HG03139 (cell line): ENCODE measurements at regions not wholly inside any gene's neighbourhood (a gene's known extent, or its start where the extent isn't known, plus 50 kb on each side); places are given as distances from the start of the nearest gene placed in this dataset.

Experiments used
- ATAC-seq: cut with Tn5 transposase; IDR thresholded peaks from one replicate; pipeline ENCODE4 v1.9.1; 2021; ENCODE audit not compliant: unreplicated experiment

DNA sequence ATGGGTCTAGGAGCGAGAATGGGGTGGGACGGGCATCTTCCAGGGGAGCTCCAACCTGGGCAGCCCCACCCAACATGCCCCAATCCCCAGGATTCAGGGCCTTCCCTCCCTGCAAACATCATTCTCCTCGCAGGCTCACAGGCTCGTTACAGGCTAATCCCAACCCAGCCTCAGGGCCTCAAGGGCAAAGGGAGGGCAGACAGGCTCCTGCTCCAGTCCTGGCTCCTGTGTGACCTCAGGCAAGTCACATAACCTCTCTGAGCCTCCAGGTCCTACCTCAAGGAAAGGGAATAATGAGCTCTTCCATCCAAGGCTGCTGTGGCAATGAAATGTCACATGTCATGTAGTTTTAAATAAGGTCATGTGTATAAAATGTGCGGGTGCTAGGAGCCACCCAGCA is 186.5 kb upstream of the TNRC6C start:
- no peak for ATAC-seq

- ATAC-seq, result no peak
Measured at GRCh38 chr17:77772461-77772897, 186.0 kb upstream of the TNRC6C start.

DNA sequence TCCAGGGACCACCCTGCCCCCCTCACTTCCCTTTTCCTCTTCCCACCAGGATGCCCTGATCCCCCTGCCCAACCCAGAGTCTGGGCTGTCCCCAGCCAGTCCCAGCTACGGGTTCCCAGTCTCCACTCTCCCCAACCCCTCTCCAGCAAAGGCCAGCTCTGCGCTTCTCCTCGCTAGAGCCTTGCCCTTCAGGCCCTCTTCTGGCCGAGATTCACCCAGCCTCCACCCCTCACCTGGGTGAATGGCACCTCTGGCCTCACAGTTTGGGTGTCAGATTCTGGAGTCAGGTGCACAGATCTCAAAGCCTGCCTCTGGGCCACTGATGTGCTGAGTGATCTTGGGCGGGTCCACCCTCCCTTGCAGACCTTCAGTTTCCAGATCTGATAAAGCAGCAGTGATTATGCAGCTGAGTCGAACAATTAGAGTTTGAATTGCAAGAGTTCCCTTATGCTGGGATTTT is 185.6 kb upstream of the TNRC6C start:
- ATAC-seq, result no peak

GRCh38 chr17:77774182-77774581 is 184.3 kb upstream of the TNRC6C start:
- no peak for ATAC-seq

DNA sequence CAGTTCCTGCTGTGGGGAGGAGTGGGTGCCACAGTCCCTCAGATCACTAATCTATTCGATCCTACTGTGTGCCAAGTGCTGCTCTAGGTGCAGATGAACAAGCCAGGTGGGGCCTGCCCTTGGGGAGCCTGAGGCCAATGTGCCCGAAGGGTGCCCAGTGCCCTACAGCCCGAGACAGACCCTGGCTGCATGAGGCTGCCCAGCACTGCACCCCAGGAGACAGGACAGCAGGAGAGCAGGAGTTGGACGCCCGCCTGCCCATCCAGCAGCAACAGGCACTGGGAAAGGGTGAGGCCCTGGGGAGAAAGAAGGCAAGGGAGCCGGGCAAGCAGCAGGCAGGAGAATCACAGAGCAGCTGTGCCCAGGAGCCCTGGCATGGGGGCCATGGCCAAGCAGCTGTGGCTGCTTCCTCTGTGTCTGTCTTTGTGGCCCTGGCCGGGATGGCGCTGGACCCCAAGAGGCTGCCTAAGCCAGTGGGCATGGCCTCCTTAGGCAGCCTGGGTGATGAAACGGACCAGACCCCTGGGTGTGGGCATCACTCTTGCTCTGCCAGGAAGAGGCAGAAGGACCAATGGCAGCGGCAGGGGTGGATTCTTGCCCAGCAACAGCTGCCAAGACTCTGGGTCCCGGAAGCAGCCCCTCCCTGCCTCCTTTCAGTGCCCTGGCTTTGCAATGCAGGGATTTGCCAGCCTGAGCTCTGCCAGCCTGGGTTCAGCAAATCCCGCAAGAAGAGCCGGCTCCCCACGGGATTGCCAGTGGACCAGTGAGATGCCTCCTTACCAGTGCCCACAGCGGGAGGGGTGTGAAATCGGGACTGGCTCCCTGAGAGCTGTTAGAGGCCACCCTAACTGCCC is 179.6 kb upstream of the TNRC6C start:
- ATAC-seq, result no peak

DNA sequence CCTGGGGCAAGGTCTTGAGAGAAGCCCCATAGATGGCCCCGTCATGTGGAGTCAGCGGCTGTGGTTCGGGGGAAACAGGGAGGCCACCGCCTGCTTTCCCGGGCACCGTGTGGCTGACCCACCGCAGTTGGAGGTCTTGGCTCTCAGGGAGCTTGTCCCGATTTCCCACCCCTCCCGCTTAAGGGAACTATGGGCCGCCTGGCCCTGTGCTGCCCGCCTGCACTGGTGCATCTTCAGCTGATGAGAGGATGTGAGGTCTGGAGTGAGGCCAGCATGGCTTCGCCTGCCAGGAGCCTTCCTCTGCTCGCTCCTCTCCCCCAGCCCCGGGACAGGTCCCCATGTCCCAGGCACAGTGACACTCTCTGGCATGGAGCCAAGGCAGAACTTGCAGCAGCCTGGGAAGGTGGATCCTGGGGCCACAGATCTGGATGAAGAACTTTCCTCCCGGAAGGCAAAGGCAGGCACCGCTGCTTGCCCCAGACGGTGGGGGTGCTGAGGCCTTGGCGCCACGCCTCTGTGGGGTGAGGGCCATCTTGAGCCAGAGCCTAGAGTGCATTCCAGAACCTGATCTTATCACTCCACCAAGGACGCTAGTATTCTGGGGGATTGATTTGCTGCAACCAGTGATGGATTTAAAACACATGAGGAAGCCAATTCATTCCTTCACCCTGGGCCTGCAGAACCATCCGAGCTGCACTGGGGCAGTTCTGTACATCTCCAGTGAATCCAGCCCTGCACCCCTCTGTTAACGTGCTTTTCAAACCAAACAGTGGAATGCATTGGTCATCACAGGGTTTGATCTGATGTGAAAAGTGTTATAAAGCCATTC is 178.6 kb upstream of the TNRC6C start:
- no peak for ATAC-seq

DNA sequence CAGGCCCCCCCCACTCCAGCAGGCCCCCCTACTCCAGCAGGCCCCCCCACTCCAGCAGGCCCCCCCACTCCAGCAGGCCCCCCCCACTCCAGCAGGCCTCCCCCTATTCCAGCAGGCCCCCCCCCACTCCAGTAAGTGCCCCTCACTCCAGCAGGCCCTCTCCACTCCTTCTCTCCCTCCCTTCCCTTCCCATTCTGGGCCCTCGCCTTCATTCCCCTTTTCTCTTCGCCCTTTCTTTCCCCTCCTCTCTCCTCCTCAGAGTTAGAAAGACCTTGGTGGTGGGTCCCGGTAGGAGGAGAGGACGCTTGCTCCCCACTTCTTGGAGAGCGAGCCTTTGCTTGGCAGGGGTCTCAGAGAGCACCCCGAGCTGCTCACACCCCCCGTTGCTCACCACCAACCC is 177.0 kb upstream of the TNRC6C start:
- ATAC-seq, result no peak

- ATAC-seq, result no peak
Measured at GRCh38 chr17:77782201-77782600, 176.3 kb upstream of the TNRC6C start.

DNA sequence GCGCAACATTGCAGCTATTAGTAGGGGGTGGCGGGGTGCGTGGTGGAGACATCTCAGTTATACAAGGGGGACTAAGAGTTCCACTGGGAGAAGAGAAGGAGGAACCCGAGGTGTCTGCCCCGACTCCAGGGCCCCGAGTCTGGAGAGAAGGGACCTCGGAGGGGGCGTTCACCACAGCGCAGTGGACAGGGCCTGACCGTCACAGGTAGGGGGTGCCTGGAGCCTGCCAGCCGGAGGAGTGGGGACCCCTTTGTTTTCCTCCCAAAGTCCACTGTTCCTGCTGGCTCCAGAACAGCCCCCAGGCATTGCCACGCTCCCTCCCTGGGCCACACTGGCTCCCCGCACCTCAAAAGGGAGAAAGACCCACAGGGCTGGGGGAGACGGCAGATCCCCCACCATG is 175.9 kb upstream of the TNRC6C start:
- no peak for ATAC-seq

GRCh38 chr17:77783991-77784820 is 174.3 kb upstream of the TNRC6C start:
- ATAC-seq, result no peak

DNA sequence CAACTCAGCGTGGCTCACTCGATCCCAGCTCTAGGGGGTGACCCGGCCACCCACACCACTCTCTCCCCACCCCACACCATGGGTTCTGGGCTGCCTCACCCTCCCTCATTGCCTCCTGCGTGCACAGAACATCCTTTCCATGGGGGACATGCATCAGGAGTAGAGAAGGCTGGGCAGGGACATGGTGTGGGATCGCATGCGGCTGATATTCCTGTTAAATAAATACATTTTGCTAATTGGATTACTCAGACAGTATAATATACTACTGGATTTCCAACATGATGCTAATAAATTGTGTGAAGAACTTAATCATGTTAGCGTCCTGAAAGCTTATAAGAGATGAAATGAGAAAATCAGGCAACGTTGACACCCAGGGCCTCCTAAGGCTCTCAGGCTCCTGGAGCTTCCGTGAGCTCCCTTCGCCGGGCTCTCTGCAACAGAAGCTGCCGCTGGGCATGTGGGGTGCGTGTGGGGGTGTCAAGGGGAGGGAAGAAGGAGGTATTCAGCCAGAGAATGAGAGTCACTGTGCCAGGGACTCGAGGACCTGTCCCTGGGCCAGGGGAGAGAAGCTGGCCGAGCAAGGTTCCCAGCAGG is 173.1 kb upstream of the TNRC6C start:
- ATAC-seq, result no peak

GRCh38 chr17:77786090-77786489 is 172.4 kb upstream of the TNRC6C start:
- no peak for ATAC-seq

DNA sequence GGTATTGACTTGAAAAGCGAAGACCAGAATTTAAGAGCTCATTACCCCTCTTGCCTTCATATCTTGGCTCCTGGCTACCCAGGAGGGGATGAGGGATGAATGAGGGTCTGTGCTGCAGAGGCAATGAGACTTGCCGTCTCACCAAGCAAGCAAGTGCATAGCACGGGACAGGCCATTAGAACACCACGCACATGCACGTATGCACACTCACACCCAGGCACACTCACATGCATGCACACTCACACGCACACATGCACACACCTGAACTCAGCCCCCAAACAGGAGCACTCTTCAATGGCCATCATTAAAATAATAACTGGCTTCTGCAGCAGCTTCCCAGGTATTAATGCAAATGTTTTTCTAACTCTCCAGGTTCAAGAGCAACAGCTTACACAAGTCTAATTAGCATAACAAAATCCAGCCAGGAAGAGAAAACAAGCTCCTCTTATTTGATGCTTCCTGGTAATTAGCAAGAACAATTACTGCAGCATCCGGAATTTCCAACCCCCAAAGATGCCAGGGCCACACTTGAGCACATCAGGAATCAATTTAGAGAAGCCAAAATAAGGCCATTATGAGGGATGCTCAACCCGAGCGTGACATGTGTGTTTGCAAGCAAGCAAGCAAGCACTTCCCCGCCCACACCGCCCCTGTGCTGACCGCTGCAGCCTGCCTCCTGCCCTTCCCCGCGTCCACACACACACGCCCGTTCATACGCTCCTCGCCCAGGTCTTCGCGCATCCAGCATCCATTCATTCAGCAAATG is 171.6 kb upstream of the TNRC6C start:
- ATAC-seq, result no peak

DNA sequence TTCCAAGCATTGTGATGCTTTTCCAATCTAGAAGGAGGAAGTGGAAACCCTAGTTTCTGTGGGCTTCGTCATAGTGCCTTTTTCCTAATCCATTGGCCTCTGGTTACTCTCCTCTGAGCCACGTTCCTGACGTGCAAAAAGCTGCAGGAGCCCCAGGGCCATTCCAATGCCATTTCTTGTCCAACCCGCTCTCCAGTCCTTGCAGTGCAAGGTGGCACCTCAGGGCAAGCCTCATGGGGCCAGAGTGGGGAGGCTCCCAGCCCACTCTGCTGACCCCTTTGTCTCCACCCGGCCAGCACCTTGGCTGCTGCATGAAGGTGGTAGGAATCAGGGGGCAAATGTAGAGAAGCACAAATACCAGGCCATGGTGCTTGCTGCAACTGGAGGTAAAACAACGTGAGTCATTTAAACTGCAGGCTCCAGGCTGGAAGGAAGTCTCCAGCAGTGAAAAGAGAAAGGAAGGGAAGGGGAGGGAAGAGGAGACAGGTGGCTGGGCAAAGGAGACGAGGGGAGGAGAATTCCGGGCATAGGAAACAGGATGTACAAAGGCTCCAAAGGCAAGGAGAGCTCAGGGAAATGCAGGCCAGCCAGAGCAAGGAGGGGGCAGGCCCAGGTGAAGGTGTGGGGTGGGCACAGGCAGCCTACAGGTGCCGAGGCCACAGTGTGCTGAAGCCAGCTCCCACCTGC is 168.2 kb upstream of the TNRC6C start:
- no peak for ATAC-seq

- no peak for ATAC-seq
Measured at GRCh38 chr17:77792626-77793025, 165.9 kb upstream of the TNRC6C start.

DNA sequence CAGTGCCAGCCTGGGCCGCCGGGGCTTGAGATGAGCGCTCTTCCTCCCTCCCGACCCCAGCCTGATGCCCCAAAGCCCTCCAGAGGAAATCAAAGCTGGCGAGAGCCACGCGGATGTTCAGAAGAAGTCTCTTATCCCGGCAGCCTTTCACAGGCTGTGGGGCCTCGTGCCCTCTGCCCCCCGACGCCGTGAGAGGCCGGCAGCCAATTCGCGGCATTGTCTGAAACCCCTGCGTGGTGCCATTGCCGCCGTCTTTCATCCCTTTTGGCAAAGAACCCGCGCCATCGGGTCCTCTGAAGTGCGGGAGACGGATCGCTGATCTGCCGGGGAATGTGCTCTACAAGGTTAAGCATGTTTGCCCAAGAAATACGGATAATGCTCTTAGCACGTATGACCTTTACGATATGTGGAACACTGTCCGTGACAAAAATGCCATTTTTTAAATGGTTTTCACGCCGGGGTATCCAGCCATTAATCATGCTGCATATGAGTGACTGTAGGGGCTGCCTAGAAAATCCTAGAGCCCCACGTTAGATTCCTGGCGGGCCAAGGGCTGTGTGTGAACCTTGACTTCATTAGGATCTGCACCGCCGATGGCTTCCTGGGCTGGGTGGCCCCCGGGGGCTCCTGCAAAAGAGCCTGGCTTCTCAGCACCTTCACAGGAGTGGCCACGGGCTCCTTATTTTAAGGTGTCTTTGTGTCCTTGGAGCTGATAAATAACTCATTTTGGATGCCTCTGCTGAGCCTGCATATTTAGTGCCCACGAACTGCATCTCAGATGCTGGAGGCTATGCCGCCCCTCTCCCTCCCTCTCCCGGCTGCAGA is 165.1 kb upstream of the TNRC6C start:
- ATAC-seq, result no peak

DNA sequence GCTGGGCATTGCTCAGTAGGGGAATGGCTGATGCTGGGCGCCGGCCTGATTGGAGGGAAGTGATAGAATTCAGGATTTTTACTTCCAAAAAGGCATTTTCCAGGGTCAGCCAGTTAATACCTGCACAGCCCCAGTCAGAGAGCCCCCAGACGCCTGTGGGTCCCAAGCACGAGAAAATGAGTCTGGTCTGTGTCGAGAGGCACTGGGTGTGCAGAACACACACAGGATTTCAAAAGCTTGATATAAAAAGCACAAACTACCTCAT is 164.6 kb upstream of the TNRC6C start:
- ATAC-seq, result no peak

DNA sequence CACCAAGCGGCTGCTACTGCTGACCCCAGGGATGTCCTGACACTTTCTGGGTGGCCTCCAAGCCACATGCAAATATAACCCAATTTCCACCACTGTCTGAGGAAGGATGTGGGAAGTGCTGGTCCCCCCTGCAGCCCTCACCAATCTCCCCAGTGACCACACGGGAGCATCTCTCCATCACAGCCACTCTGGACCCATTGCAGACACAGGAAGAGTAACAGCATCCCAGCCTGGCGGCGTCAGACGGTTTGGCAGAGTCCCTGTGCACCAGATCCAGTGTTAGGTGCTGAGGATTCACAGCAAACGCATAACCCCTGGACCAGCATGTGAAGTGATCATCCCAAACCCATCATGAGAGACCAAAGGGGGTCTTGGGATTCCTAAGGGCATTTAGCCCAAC is 163.7 kb upstream of the TNRC6C start:
- ATAC-seq, result no peak

- no peak for ATAC-seq
Measured at GRCh38 chr17:77795685-77796084, 162.8 kb upstream of the TNRC6C start.
